Mesothelial cell of epicardium (in vitro differentiated cells): ENCODE measurements at regions not wholly inside any gene's neighbourhood (a gene's known extent, or its start where the extent isn't known, plus 50 kb on each side); places are given as distances from the start of the nearest gene placed in this dataset.
"Not testable (repeated sequence)": the region's sequence is repeated elsewhere in the genome, so short reads cannot be mapped to it uniquely, and the experiment has no call there.

Source experiments
- DNase-seq, 2 experiments: peaks; one replicate each; pipeline ENCODE4 v3.0.0; 2021; ENCODE audit warnings: low spot score in 2 of 2; ENCODE audit not compliant: unreplicated experiment in 2 of 2
- H3K27ac Mint-ChIP-seq: 2 replicates; pipeline ENCODE4 v1.8.0; 2021; ENCODE audit warnings: mixed read lengths
- H3K27me3 Mint-ChIP-seq: 2 replicates; pipeline ENCODE4 v1.8.0; 2021; ENCODE audit warnings: low read depth, mixed read lengths
- H3K36me3 Mint-ChIP-seq: 2 replicates; pipeline ENCODE4 v1.8.0; 2021; ENCODE audit warnings: mixed read lengths
- H3K4me1 Mint-ChIP-seq: 2 replicates; pipeline ENCODE4 v1.8.0; 2021; ENCODE audit warnings: mixed read lengths
- H3K4me3 Mint-ChIP-seq: 2 replicates; pipeline ENCODE4 v1.8.0; 2021; ENCODE audit warnings: mild to moderate bottlenecking, moderate library complexity, mixed read lengths
- H3K9me3 Mint-ChIP-seq: 2 replicates; pipeline ENCODE4 v1.8.0; 2021; ENCODE audit warnings: mixed read lengths
- CTCF ChIP-seq: fragments of 200-600 bp; sonication (generic); IDR thresholded peaks from one replicate; pipeline ENCODE4 v1.5.0; 2021; ENCODE audit warnings: antibody characterized with exemption; ENCODE audit not compliant: unreplicated experiment

- Mint-ChIP-seq H3K4me3 (no peak overlapping the region), H3K27ac (no peak overlapping the region), H3K27me3 (no peaks in the 10 kb centered on the region), H3K4me1 (peaks cover 26% of the 10 kb centered on the region), H3K9me3 (peaks cover 17% of the 10 kb centered on the region), H3K36me3 (peaks cover 9% of the 10 kb centered on the region)
- no peak for TF ChIP-seq CTCF
- DNase-seq = no peak
Observed at GRCh38 chr4:186846426-186846825, 122.8 kb upstream of the FAT1 start.

- not testable (repeated sequence) for H3K27me3 Mint-ChIP-seq, H3K4me3 Mint-ChIP-seq, DNase-seq, H3K27ac Mint-ChIP-seq, H3K36me3 Mint-ChIP-seq
- Mint-ChIP-seq H3K4me1 (peaks cover 26% of the 10 kb centered on the region), H3K9me3 (peaks cover 23% of the 10 kb centered on the region)
Observed at GRCh38 chr4:186847429-186848131, 123.9 kb upstream of the FAT1 start.

GRCh38 chr4:186848437-186848836 lies 124.8 kb upstream of the FAT1 start:
- H3K36me3 Mint-ChIP-seq = peaks cover 6% of the 10 kb centered on the region
- no peak overlapping the region for H3K4me3 Mint-ChIP-seq
- no peak for TF ChIP-seq CTCF
- peaks cover 26% of the 10 kb centered on the region for H3K4me1 Mint-ChIP-seq
- H3K9me3 Mint-ChIP-seq = peaks cover 23% of the 10 kb centered on the region
- H3K27ac Mint-ChIP-seq = no peak overlapping the region
- no peaks in the 10 kb centered on the region for H3K27me3 Mint-ChIP-seq
- DNase-seq = no peak

- DNase-seq = no peak
- Mint-ChIP-seq H3K27me3 (no peaks in the 10 kb centered on the region), H3K4me1 (peaks cover 3% of the 10 kb centered on the region), H3K9me3 (peaks cover 23% of the 10 kb centered on the region), H3K4me3 (no peak overlapping the region), H3K27ac (no peak overlapping the region), H3K36me3 (peaks cover 6% of the 10 kb centered on the region)
- no peak for TF ChIP-seq CTCF
Observed at GRCh38 chr4:186851291-186852072, 127.8 kb upstream of the FAT1 start.

- TF ChIP-seq CTCF = no peak
- no peak for DNase-seq
- H3K4me1 Mint-ChIP-seq = no peaks in the 10 kb centered on the region
- peaks cover 6% of the 10 kb centered on the region for H3K36me3 Mint-ChIP-seq
- H3K27ac Mint-ChIP-seq = no peak overlapping the region
- peaks cover 23% of the 10 kb centered on the region for H3K9me3 Mint-ChIP-seq
- no peak overlapping the region for H3K4me3 Mint-ChIP-seq
- no peaks in the 10 kb centered on the region for H3K27me3 Mint-ChIP-seq
Observed at GRCh38 chr4:186852073-186852420, 128.4 kb upstream of the FAT1 start.

GRCh38 chr4:186852964-186853391 lies 129.3 kb upstream of the FAT1 start:
- no peak for TF ChIP-seq CTCF
- H3K27ac Mint-ChIP-seq = no peak overlapping the region
- H3K4me3 Mint-ChIP-seq = no peak overlapping the region
- DNase-seq = no peak
- H3K27me3 Mint-ChIP-seq = no peaks in the 10 kb centered on the region
- peaks cover 23% of the 10 kb centered on the region for H3K9me3 Mint-ChIP-seq
- H3K4me1 Mint-ChIP-seq = no peaks in the 10 kb centered on the region
- peaks cover 6% of the 10 kb centered on the region for H3K36me3 Mint-ChIP-seq
